CD4-positive, alpha-beta T cell (primary cell): ENCODE measurements at regions not wholly inside any gene's neighbourhood (a gene's known extent, or its start where the extent isn't known, plus 50 kb on each side); places are given as distances from the start of the nearest gene placed in this dataset.

Source experiments
- ATAC-seq: fragments of 200-7000 bp; cut with Tn5 transposase; one replicate; pipeline ENCODE4 v1.10.0; 2022; ENCODE audit warnings: mild to moderate bottlenecking; ENCODE audit not compliant: poor library complexity
- CTCF ChIA-PET: fragments of 350-600 bp; sonication (Branson Sonifier 250); formaldehyde crosslinking; loops from one replicate; lab custom pipeline; 2021; ENCODE audit warnings: antibody characterized with exemption, inconsistent platforms; lab: Charles Lee
- POLR2A ChIA-PET: fragments of 350-600 bp; sonication (Branson Sonifier 250); formaldehyde crosslinking; loops from one replicate; lab custom pipeline; 2021; ENCODE audit warnings: antibody characterized with exemption, inconsistent platforms; lab: Charles Lee
- DNase-seq, 14 experiments: peaks; one replicate each; pipeline ENCODE4 v3.0.0-alpha.2; 2013 to 2020; ENCODE audit warnings: mixed read lengths in 2 of 14
- H3K27ac ChIP-seq, 2 donors: one replicate each; pipeline versions ENCODE4 v1.5.1 to v1.7.0; 2013; ENCODE audit warnings: low read length in 2 of 2, low read depth in 1 of 2, mild to moderate bottlenecking in 1 of 2
- H3K27me3 ChIP-seq, 2 experiments: 1 replicate in 1 of 2; 2 replicates in 1 of 2; pipeline versions ENCODE4 v1.6.1 to v1.7.0; 2013; ENCODE audit warnings: low read length in 2 of 2, control low read depth in 1 of 2, mild to moderate bottlenecking in 1 of 2, moderate library complexity in 1 of 2; ENCODE audit not compliant: insufficient read depth in 2 of 2, control insufficient read depth in 1 of 2
- H3K36me3 ChIP-seq: one replicate; pipeline ENCODE4 v1.6.1; 2013; ENCODE audit warnings: low read length, control low read depth; ENCODE audit not compliant: insufficient read depth
- H3K4me1 ChIP-seq: one replicate; pipeline ENCODE4 v1.6.1; 2013; ENCODE audit warnings: low read length, control low read depth; ENCODE audit not compliant: insufficient read depth
- H3K4me3 ChIP-seq: one replicate; pipeline ENCODE4 v1.5.1; 2013; ENCODE audit warnings: mild to moderate bottlenecking, low read length, moderate library complexity
- H3K9me3 ChIP-seq, 2 experiments: 1 replicate in 1 of 2; 2 replicates in 1 of 2; pipeline versions ENCODE4 v1.6.1 to v1.7.0; 2013; ENCODE audit warnings: low read length in 2 of 2, mild to moderate bottlenecking in 2 of 2, control low read depth in 1 of 2, moderate library complexity in 1 of 2; ENCODE audit not compliant: control insufficient read depth in 1 of 2, insufficient read depth in 1 of 2
- H3K27ac Mint-ChIP-seq: one replicate; pipeline ENCODE4 v1.8.0; 2020; ENCODE audit warnings: mixed read lengths
- H3K27me3 Mint-ChIP-seq: one replicate; pipeline ENCODE4 v1.8.0; 2021; ENCODE audit warnings: mixed read lengths
- H3K36me3 Mint-ChIP-seq: one replicate; pipeline ENCODE4 v1.8.0; 2021; ENCODE audit warnings: low read depth, mixed read lengths
- H3K4me1 Mint-ChIP-seq: one replicate; pipeline ENCODE4 v1.8.0; 2021; ENCODE audit warnings: low read depth, mixed read lengths
- H3K4me3 Mint-ChIP-seq: one replicate; pipeline ENCODE4 v1.8.0; 2020; ENCODE audit warnings: mild to moderate bottlenecking, mixed read lengths
- H3K9me3 Mint-ChIP-seq: one replicate; pipeline ENCODE4 v1.8.0; 2020; ENCODE audit warnings: mixed read lengths
- intact Hi-C, 2 experiments: fragments of 100-400 bp; cut with DNase I in 1 of 2; cut with micrococcal nuclease in 1 of 2; formaldehyde crosslinking; loops; one replicate each; pipeline versions ENCODE4 v1.15.1 to v1.9.0; 2023 to 2025; cut with DNase I, micrococcal nuclease
- TF ChIP-seq, protein P1 (sequence below): fragments of 200-600 bp; IDR thresholded peaks from one replicate; pipeline ENCODE4 v1.8.0; 2022; ENCODE audit warnings: antibody characterized with exemption, mild to moderate bottlenecking

DNA sequence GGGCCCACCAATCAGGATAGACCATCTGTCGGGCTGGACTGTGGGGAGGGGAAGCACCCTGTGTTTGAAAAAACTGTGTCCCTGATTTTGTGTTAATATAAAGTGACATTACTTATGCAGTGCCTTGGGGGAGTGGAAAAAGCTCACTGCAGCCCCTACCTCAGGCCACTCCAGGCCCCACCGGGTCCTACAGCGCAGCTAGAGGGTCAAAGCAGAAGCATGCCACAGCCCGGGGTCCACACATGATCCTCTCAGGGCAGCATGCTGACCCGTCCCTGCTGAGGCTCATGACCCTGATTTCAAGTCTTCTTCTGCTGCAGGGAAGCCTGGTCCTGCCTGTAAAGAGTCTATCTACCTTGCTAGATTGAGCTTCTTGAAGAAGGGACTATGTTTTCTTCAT is 133.0 kb upstream of the PLCB4 start:
- intact Hi-C loops: no loop called here
- no peak overlapping the region for H3K4me3 Mint-ChIP-seq
- no peaks in the 10 kb centered on the region for H3K36me3 Mint-ChIP-seq
- H3K36me3 ChIP-seq: no peaks in the 10 kb centered on the region
- DNase-seq: no peak
- H3K27ac ChIP-seq: no peak overlapping the region
- peaks cover 0 to 11% of the 10 kb centered on the region in 2 experiments for H3K9me3 ChIP-seq
- no peaks in the 10 kb centered on the region for H3K4me1 ChIP-seq
- no peaks in the 10 kb centered on the region for H3K27me3 Mint-ChIP-seq
- ChIA-PET CTCF (no interaction called here), POLR2A (no interaction called here)
- H3K27me3 ChIP-seq: no peaks in the 10 kb centered on the region
- H3K4me1 Mint-ChIP-seq: no peaks in the 10 kb centered on the region
- no peak overlapping the region for H3K4me3 ChIP-seq
- no peaks in the 10 kb centered on the region for H3K9me3 Mint-ChIP-seq
- TF ChIP-seq, protein P1, sequence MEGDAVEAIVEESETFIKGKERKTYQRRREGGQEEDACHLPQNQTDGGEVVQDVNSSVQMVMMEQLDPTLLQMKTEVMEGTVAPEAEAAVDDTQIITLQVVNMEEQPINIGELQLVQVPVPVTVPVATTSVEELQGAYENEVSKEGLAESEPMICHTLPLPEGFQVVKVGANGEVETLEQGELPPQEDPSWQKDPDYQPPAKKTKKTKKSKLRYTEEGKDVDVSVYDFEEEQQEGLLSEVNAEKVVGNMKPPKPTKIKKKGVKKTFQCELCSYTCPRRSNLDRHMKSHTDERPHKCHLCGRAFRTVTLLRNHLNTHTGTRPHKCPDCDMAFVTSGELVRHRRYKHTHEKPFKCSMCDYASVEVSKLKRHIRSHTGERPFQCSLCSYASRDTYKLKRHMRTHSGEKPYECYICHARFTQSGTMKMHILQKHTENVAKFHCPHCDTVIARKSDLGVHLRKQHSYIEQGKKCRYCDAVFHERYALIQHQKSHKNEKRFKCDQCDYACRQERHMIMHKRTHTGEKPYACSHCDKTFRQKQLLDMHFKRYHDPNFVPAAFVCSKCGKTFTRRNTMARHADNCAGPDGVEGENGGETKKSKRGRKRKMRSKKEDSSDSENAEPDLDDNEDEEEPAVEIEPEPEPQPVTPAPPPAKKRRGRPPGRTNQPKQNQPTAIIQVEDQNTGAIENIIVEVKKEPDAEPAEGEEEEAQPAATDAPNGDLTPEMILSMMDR: no peak
- H3K27ac Mint-ChIP-seq: no peak overlapping the region
- ATAC-seq: no peak

DNA sequence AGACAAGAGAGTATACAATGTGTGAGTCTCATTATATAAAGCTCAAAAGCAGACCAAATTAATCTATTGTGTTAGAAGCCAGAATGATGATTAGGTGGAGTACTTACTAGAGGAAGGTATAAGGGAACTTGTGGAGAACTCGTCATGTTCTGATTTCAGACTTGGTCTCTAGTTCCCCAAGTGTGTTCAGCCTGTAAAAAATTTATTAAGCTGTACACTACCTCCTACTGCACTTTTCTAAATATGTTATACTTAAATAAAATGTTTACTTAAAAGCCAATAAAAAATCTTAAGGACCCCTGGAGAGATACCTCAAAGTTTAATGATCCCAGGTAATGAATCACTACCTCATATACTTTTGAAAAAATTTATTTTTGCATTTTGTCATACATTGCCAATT is 130.4 kb upstream of the PLCB4 start:
- Histone ChIP-seq H3K9me3 (peaks cover 0 to 11% of the 10 kb centered on the region in 2 experiments), H3K36me3 (no peaks in the 10 kb centered on the region), H3K4me3 (no peak overlapping the region), H3K27ac (no peak overlapping the region), H3K27me3 (no peaks in the 10 kb centered on the region), H3K4me1 (no peaks in the 10 kb centered on the region)
- ChIA-PET POLR2A (no interaction called here), CTCF (no interaction called here)
- H3K4me3 Mint-ChIP-seq: no peak overlapping the region
- no peaks in the 10 kb centered on the region for H3K27me3 Mint-ChIP-seq
- intact Hi-C loops: no loop called here
- H3K36me3 Mint-ChIP-seq: no peaks in the 10 kb centered on the region
- no peaks in the 10 kb centered on the region for H3K4me1 Mint-ChIP-seq
- DNase-seq: no peak
- TF ChIP-seq, protein P1: no peak
- no peak for ATAC-seq
- no peaks in the 10 kb centered on the region for H3K9me3 Mint-ChIP-seq
- no peak overlapping the region for H3K27ac Mint-ChIP-seq

DNA sequence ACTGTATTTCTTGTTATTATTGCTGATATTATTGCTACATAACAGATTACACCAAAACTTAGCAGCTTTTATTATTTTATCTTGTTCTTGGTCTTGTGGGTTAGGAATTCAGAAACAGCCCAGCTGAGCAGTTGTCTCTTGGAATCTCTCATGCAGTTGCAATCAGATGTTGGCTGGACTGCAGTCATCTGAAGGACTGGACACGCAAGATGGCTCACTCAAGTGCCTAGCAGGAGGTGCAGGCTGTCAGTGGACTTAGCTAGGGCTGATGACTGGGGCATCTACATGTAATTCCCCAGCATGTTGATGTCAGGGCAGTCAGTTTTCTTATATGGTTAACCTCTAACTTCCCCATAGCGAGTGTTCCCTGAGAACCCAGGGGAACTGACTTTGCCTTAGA is 128.6 kb upstream of the PLCB4 start:
- H3K4me1 Mint-ChIP-seq: no peaks in the 10 kb centered on the region
- ChIA-PET POLR2A (no interaction called here), CTCF (no interaction called here)
- H3K36me3 Mint-ChIP-seq: no peaks in the 10 kb centered on the region
- no peak for DNase-seq
- no peaks in the 10 kb centered on the region for H3K9me3 Mint-ChIP-seq
- no peaks in the 10 kb centered on the region for H3K27me3 Mint-ChIP-seq
- Histone ChIP-seq H3K27me3 (no peaks in the 10 kb centered on the region), H3K9me3 (peaks cover 0 to 11% of the 10 kb centered on the region in 2 experiments), H3K4me1 (no peaks in the 10 kb centered on the region), H3K27ac (no peak overlapping the region), H3K4me3 (no peak overlapping the region), H3K36me3 (no peaks in the 10 kb centered on the region)
- TF ChIP-seq, protein P1: no peak
- intact Hi-C loops: no loop called here
- no peak overlapping the region for H3K4me3 Mint-ChIP-seq
- no peak for ATAC-seq
- no peak overlapping the region for H3K27ac Mint-ChIP-seq
